Esophagus squamous epithelium (tissue), 5 donors: ENCODE measurements at regions not wholly inside any gene's neighbourhood (a gene's known extent, or its start where the extent isn't known, plus 50 kb on each side); places are given as distances from the start of the nearest gene placed in this dataset.
A peak's percentile ranks its signal among the peaks of the same experiment; 100 is the strongest.

Experiments
- DNase-seq: peaks from one replicate; lab custom pipeline; 2025; lab: John Stamatoyannopoulos, UW
- H3K27ac ChIP-seq, 4 donors: fragments of 200-600 bp; sonication (generic); one replicate each; pipeline ENCODE4 v1.5.1; 2016 to 2019; ENCODE audit warnings: mild to moderate bottlenecking in 1 of 4
- H3K27me3 ChIP-seq, 4 donors: fragments of 200-600 bp; sonication (generic); 1 replicate in 3 of 4; 2 replicates in 1 of 4; pipeline versions ENCODE4 v1.5.1 to v1.6.0; 2017 to 2021; ENCODE audit warnings: antibody characterized with exemption in 1 of 4
- H3K36me3 ChIP-seq, 3 donors: fragments of 200-600 bp; sonication (generic); one replicate each; pipeline ENCODE4 v1.5.1; 2016 to 2019
- H3K4me1 ChIP-seq, 3 donors: fragments of 200-600 bp; sonication (generic); one replicate each; pipeline ENCODE4 v1.5.1; 2017 to 2019
- H3K4me3 ChIP-seq, 4 donors: fragments of 200-600 bp; sonication (generic); 1 replicate in 3 of 4; 2 replicates in 1 of 4; pipeline ENCODE4 v1.5.1; 2016 to 2019; ENCODE audit warnings: mild to moderate bottlenecking in 2 of 4, moderate library complexity in 1 of 4
- H3K9me3 ChIP-seq, 3 donors: fragments of 200-600 bp; sonication (generic); one replicate each; pipeline ENCODE4 v1.5.1; 2016 to 2019
- CTCF ChIP-seq, 6 experiments: fragments of 450-650 bp in 4 of 6; fragments of 200-600 bp in 2 of 6; sonication (generic) in 2 of 6; IDR thresholded peaks; one replicate each; pipeline ENCODE4 v1.5.1; 2016 to 2019; ENCODE audit warnings: antibody characterized with exemption in 6 of 6, mild to moderate bottlenecking in 4 of 6, moderate library complexity in 4 of 6
- POLR2A ChIP-seq, 4 donors: fragments of 450-650 bp; IDR thresholded peaks; one replicate each; pipeline ENCODE4 v1.6.1; 2017; ENCODE audit warnings: antibody characterized with exemption in 4 of 4, mild to moderate bottlenecking in 4 of 4, moderate library complexity in 3 of 4
- whole genome bisulfite sequencing, 2 donors: methylation state at CpG; one replicate each; pipeline ENCODE4 v1.1.5; 2018; 5-methylcytosine and 5-hydroxymethylcytosine counted together
- intact Hi-C: fragments of 100-400 bp; cut with DNase I; formaldehyde crosslinking; loops from one replicate; pipeline ENCODE4 v1.15.0; 2022
- donor health status: DM: yes; HTN: yes; CAD: no.

- H3K36me3 ChIP-seq = no peaks in the 10 kb centered on the region
- no peaks in the 10 kb centered on the region for H3K27me3 ChIP-seq
- no peaks in the 10 kb centered on the region for H3K9me3 ChIP-seq
- TF ChIP-seq POLR2A (IDR thresholded peaks at IDR 0.05) (no peak), CTCF (IDR thresholded peaks at IDR 0.05) (no peak)
- intact Hi-C loops = no loop called here
- H3K4me1 ChIP-seq = no peaks in the 10 kb centered on the region
- no peak for DNase-seq
- 55 to 59% methylated on average over 3 to 4 of the region's 4 CpGs for WGBS, 2 donors
- H3K27ac ChIP-seq = peak overlapping the region in 1 of 4 donors; percentile 21
- H3K4me3 ChIP-seq = no peak overlapping the region
These were observed 214.5 kb upstream of the GRAMD2B start for GRCh38 chr5:126208691-126209090.

DNA sequence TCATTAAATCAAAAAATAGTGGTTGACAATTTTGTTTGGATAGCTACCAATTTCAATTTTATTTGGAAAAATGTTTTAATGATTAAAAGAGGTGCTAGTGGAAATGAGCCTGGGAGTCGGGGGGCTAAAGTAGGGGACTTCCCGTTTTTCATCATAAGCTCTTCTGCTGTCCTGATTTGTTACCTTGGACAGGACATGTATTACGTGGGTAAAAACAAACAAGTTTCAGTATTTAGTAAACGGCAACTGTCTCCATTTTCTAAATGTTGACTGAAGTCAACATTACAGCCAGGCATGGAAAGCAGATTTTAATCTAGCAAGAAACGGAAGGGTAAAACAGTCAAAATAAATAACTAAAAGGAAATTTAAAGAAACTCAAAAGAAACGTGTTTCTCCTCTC lies 212.3 kb upstream of the GRAMD2B start:
- Histone ChIP-seq H3K9me3 (no peaks in the 10 kb centered on the region), H3K27ac (no peak overlapping the region), H3K27me3 (no peaks in the 10 kb centered on the region), H3K4me3 (no peak overlapping the region), H3K4me1 (no peaks in the 10 kb centered on the region), H3K36me3 (no peaks in the 10 kb centered on the region)
- no peak for DNase-seq
- WGBS, 2 donors = 81 to 88% methylated on average over 6 of the region's 6 CpGs
- intact Hi-C loops = no loop called here
- TF ChIP-seq POLR2A (IDR thresholded peaks at IDR 0.05) (no peak), CTCF (IDR thresholded peaks at IDR 0.05) (no peak)

DNA sequence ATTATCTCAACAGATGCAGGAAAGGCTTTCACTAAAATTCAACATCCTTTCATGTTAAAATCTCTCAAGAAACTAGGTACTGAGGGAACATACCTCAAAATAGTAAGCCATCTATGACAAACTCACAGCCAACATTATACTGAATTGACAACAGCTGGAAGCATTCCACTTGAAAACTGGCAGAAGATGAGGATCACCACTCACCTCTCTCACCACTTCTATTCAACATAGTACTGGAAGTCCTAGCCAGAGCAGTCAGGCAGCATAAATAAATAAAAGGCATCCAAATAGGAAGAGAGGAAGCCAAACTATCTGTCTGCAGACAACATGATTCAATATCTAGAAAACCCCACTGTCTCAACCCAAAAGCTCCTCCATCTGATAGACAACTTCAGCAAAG lies 203.6 kb upstream of the GRAMD2B start:
- no peak overlapping the region for H3K4me3 ChIP-seq
- no peaks in the 10 kb centered on the region for H3K9me3 ChIP-seq
- H3K27me3 ChIP-seq = no peaks in the 10 kb centered on the region
- intact Hi-C loops = no loop called here
- no peaks in the 10 kb centered on the region for H3K36me3 ChIP-seq
- no peak for DNase-seq
- no peaks in the 10 kb centered on the region for H3K4me1 ChIP-seq
- TF ChIP-seq POLR2A (IDR thresholded peaks at IDR 0.05) (no peak), CTCF (IDR thresholded peaks at IDR 0.05) (no peak)
- H3K27ac ChIP-seq = no peak overlapping the region

DNA sequence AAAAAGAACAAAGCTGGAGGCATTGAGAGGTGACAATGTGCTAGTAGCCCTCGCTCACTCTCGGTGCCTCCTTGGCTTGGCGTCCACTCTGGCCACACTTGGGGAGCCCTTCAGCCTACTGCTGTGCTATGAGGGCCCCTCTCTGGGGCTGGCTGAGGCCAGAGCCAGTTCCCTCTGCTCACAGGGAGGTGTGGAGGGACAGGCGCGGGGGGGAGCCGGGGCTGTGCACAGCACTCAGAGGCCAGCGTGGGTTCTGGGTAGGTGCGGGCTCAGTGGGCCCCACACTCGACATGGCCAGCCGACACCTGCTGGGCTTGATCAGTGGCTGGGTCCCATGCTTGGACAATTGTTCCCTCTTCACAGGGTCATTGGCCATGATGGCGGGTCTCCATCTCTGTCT lies 202.5 kb upstream of the GRAMD2B start:
- DNase-seq = no peak

DNA sequence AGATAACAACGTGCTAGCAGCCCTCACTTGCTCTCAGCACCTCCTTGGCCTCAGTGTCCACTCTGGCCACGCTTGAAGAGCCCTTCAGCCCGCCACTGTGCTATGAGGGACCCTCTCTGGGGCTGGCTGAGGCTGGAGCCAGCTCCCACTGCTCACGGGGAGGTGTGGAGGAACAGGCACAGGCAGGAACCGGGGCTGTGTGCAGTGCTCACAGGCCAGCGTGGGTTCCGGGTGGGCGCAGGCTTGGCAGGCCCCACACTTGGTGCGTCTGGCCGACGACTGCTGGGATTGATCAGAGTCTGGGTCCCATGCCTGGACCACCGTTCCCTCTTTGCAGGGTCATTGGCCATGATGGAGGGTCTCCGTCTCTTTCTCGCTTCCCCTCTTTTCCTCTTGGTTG lies 194.3 kb upstream of the GRAMD2B start:
- Histone ChIP-seq H3K27ac (no peak overlapping the region), H3K4me3 (no peak overlapping the region), H3K27me3 (no peaks in the 10 kb centered on the region), H3K4me1 (no peaks in the 10 kb centered on the region), H3K9me3 (peaks cover 0 to 5% (median 0%) of the 10 kb centered on the region in 3 donors), H3K36me3 (no peaks in the 10 kb centered on the region)
- intact Hi-C loops = no loop called here
- TF ChIP-seq POLR2A (IDR thresholded peaks at IDR 0.05) (no peak), CTCF (IDR thresholded peaks at IDR 0.05) (no peak)
- WGBS, 2 donors = 67 to 80% methylated on average over 1 to 6 of the region's 14 CpGs
- no peak for DNase-seq

More for the DNA sequence above, 202.5 kb upstream of the GRAMD2B start:
- Histone ChIP-seq H3K4me1 (no peaks in the 10 kb centered on the region), H3K36me3 (no peaks in the 10 kb centered on the region), H3K27me3 (no peaks in the 10 kb centered on the region), H3K27ac (no peak overlapping the region), H3K9me3 (no peaks in the 10 kb centered on the region), H3K4me3 (no peak overlapping the region)
- intact Hi-C loops = no loop called here
- TF ChIP-seq CTCF (IDR thresholded peaks at IDR 0.05) (no peak), POLR2A (IDR thresholded peaks at IDR 0.05) (no peak)
- WGBS, 2 donors = 60 to 86% methylated on average over 3 to 4 of the region's 11 CpGs
